Smooth muscle cell (in vitro differentiated cells): ENCODE measurements at regions not wholly inside any gene's neighbourhood (a gene's known extent, or its start where the extent isn't known, plus 50 kb on each side); places are given as distances from the start of the nearest gene placed in this dataset.

Source experiments
- DNase-seq: peaks from one replicate; lab custom pipeline; 2025; ENCODE audit not compliant: unreplicated experiment; lab: John Stamatoyannopoulos, UW
- H2AFZ ChIP-seq: fragments of 200-600 bp; sonication (generic); 2 replicates; pipeline ENCODE4 v1.6.0; 2016; ENCODE audit warnings: antibody characterized with exemption, low read depth, mild to moderate bottlenecking
- H3F3A ChIP-seq: fragments of 200-600 bp; sonication (generic); 2 replicates; pipeline ENCODE4 v1.6.0; 2017; ENCODE audit warnings: antibody characterized with exemption, low read depth
- H3K27ac ChIP-seq: fragments of 200-600 bp; sonication (generic); 2 replicates; pipeline ENCODE4 v1.5.1; 2016; ENCODE audit warnings: low read depth, mild to moderate bottlenecking
- H3K27me3 ChIP-seq: fragments of 200-600 bp; sonication (generic); 2 replicates; pipeline ENCODE4 v1.6.1; 2016; ENCODE audit warnings: low read depth, mild to moderate bottlenecking
- H3K36me3 ChIP-seq: fragments of 200-600 bp; sonication (generic); 2 replicates; pipeline ENCODE4 v1.5.1; 2016; ENCODE audit warnings: low read depth
- H3K4me1 ChIP-seq: fragments of 200-600 bp; sonication (generic); 2 replicates; pipeline ENCODE4 v1.5.1; 2016; ENCODE audit warnings: low read depth
- H3K4me2 ChIP-seq: fragments of 200-600 bp; sonication (generic); 2 replicates; pipeline ENCODE4 v1.6.0; 2016; ENCODE audit warnings: mild to moderate bottlenecking
- H3K4me3 ChIP-seq: fragments of 200-600 bp; sonication (generic); 2 replicates; pipeline ENCODE4 v1.5.1; 2016; ENCODE audit warnings: mild to moderate bottlenecking
- H3K79me2 ChIP-seq: fragments of 200-600 bp; sonication (generic); 2 replicates; pipeline ENCODE4 v1.6.0; 2016; ENCODE audit warnings: low read depth, mild to moderate bottlenecking
- H3K9ac ChIP-seq: fragments of 200-600 bp; sonication (generic); 2 replicates; pipeline ENCODE4 v1.6.0; 2016; ENCODE audit warnings: low read depth
- H3K9me3 ChIP-seq: fragments of 200-600 bp; sonication (generic); replicated peaks from 2 replicates; pipeline ENCODE4 v1.5.1; 2016; ENCODE audit warnings: low read depth
- H4K20me1 ChIP-seq: fragments of 200-600 bp; sonication (generic); 2 replicates; pipeline ENCODE4 v1.6.0; 2016; ENCODE audit warnings: low read depth
- WGBS: methylation state at CpG from one replicate; pipeline ENCODE4 v1.1.7; 2016; ENCODE audit warnings: low lambda C conversion rate; 5-methylcytosine and 5-hydroxymethylcytosine counted together
- TF ChIP-seq, protein P1 (sequence below): fragments of 200-600 bp; sonication (generic); IDR thresholded peaks from 2 replicates; pipeline ENCODE4 v1.5.1; 2017; ENCODE audit warnings: borderline replicate concordance, mild to moderate bottlenecking, antibody characterized with exemption; ENCODE audit not compliant: insufficient read depth, poor library complexity, severe bottlenecking

DNA sequence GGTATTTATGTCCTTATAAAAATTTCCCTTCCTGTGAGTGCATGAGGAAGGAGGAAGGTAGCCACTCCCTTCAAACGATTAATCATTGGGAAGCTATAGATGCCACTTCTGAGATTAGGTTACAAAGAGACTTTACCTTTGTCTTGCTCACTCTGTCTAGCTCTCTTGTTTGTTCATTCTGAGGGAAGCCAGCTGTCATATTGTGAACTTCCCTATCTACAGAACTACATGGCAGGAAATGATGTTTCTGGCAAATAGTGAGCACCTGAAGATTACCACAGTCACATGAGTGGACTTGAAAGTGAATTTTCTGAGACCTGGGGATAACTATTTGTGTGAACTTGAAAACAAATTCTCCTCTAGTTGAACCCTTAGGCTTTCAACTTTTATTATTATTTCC is 776.8 kb downstream of the CCDC85A start:
- H3K79me2 ChIP-seq = no peaks in the 10 kb centered on the region
- H3K4me3 ChIP-seq = no peak overlapping the region
- H3K9me3 ChIP-seq = no peaks in the 10 kb centered on the region
- H3K9ac ChIP-seq = no peak overlapping the region
- H3K36me3 ChIP-seq = no peaks in the 10 kb centered on the region
- no peaks in the 10 kb centered on the region for H3F3A ChIP-seq
- no peak for DNase-seq
- no peaks in the 10 kb centered on the region for H3K4me1 ChIP-seq
- TF ChIP-seq, protein P1, sequence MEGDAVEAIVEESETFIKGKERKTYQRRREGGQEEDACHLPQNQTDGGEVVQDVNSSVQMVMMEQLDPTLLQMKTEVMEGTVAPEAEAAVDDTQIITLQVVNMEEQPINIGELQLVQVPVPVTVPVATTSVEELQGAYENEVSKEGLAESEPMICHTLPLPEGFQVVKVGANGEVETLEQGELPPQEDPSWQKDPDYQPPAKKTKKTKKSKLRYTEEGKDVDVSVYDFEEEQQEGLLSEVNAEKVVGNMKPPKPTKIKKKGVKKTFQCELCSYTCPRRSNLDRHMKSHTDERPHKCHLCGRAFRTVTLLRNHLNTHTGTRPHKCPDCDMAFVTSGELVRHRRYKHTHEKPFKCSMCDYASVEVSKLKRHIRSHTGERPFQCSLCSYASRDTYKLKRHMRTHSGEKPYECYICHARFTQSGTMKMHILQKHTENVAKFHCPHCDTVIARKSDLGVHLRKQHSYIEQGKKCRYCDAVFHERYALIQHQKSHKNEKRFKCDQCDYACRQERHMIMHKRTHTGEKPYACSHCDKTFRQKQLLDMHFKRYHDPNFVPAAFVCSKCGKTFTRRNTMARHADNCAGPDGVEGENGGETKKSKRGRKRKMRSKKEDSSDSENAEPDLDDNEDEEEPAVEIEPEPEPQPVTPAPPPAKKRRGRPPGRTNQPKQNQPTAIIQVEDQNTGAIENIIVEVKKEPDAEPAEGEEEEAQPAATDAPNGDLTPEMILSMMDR = no peak
- H4K20me1 ChIP-seq = no peaks in the 10 kb centered on the region
- H3K4me2 ChIP-seq = no peak overlapping the region
- no peak overlapping the region for H2AFZ ChIP-seq
- WGBS = 83% methylated on average over 1 of the region's 1 CpG
- no peak overlapping the region for H3K27ac ChIP-seq
- H3K27me3 ChIP-seq = no peaks in the 10 kb centered on the region

DNA sequence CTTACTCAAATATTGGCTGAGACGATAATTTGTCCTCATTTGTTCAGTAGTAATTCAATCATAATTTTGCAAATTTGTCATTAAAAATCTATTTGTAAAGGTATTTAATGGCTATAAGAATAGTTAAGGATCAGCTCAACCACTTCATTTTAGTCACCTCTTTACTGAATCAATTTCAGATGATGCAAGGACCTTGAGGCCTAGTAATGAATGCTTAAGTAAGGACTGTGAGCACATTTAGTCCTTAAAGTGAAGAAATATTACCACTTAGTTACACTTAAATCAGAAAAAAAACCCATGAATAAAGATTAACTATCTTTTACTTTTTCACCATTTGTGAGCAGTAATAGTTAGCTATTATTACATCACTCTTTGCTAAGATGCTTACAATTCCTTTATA is 778.9 kb downstream of the CCDC85A start:
- Histone ChIP-seq H3F3A (no peaks in the 10 kb centered on the region), H3K27me3 (no peaks in the 10 kb centered on the region), H3K4me2 (no peak overlapping the region), H3K9me3 (no peaks in the 10 kb centered on the region), H2AFZ (no peak overlapping the region), H4K20me1 (no peaks in the 10 kb centered on the region), H3K4me1 (no peaks in the 10 kb centered on the region), H3K79me2 (no peaks in the 10 kb centered on the region), H3K27ac (no peak overlapping the region), H3K36me3 (no peaks in the 10 kb centered on the region), H3K4me3 (no peak overlapping the region), H3K9ac (no peak overlapping the region)
- 94% methylated on average over 1 of the region's 1 CpG for WGBS
- TF ChIP-seq, protein P1 = no peak
- no peak for DNase-seq

DNA sequence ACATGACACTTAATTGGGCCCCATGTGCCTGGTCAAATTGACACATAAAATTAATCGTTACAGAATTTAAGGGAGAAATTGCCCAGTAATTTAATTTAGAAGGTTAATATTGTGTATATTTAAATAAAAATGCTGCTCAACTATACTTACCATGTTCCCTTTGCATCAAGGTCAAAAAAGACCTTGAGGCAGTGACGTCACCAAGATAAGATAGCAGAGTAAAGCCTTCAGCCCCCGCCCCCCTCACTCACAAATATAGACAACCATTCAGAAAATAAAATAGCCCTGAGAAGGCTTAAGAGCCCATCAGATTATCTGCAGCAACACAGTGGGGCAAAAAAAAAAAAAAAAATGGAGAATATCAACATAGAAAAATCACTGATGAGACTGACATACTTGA is 785.7 kb downstream of the CCDC85A start:
- TF ChIP-seq, protein P1 = no peak
- H3K4me1 ChIP-seq = no peaks in the 10 kb centered on the region
- no peak overlapping the region for H3K4me2 ChIP-seq
- no peaks in the 10 kb centered on the region for H3F3A ChIP-seq
- WGBS = 84% methylated on average over 3 of the region's 3 CpGs
- H3K79me2 ChIP-seq = no peaks in the 10 kb centered on the region
- H2AFZ ChIP-seq = no peak overlapping the region
- no peaks in the 10 kb centered on the region for H3K27me3 ChIP-seq
- H3K9me3 ChIP-seq = no peaks in the 10 kb centered on the region
- no peaks in the 10 kb centered on the region for H3K36me3 ChIP-seq
- H3K4me3 ChIP-seq = no peak overlapping the region
- H3K27ac ChIP-seq = no peak overlapping the region
- no peaks in the 10 kb centered on the region for H4K20me1 ChIP-seq
- no peak overlapping the region for H3K9ac ChIP-seq
- no peak for DNase-seq

DNA sequence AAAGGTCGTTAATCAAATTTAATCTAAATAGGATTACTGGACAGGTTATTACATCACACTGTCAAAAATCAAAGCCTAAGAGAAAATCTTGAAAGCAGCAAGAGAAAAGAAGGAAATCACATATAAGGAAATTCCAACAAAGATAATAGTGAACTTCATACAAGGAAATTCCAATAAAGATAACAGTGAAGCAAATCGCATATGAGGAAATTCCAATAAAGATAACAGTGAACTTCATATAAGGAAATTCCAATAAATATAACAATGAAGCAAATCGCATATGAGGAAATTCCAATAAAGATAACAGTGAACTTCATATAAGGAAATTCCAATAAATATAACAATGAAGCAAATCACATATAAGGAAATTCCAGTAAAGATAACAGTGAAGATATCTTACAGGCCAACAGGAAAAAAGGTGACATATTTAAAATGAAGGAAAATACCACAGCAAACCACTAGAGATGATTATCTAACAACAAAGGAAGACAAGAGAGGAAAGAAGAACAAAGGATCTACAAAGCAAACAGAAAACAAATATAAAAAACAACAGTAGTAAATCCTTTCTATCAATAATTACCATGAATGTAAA is 787.7 kb downstream of the CCDC85A start:
- Histone ChIP-seq H3K27me3 (no peaks in the 10 kb centered on the region), H4K20me1 (no peaks in the 10 kb centered on the region), H3K27ac (no peak overlapping the region), H3F3A (no peaks in the 10 kb centered on the region), H3K9ac (no peak overlapping the region), H2AFZ (no peak overlapping the region), H3K4me2 (no peak overlapping the region), H3K79me2 (no peaks in the 10 kb centered on the region), H3K4me3 (no peak overlapping the region), H3K4me1 (no peaks in the 10 kb centered on the region), H3K36me3 (no peaks in the 10 kb centered on the region), H3K9me3 (no peaks in the 10 kb centered on the region)
- WGBS = 56% methylated on average over 3 of the region's 3 CpGs
- TF ChIP-seq, protein P1 = no peak
- no peak for DNase-seq
